HG03025 (cell line): ENCODE measurements at regions not wholly inside any gene's neighbourhood (a gene's known extent, or its start where the extent isn't known, plus 50 kb on each side); places are given as distances from the start of the nearest gene placed in this dataset.

Source experiments
- ATAC-seq: cut with Tn5 transposase; IDR thresholded peaks from one replicate; pipeline ENCODE4 v1.9.1; 2021; ENCODE audit warnings: mild to moderate bottlenecking, moderate library complexity; ENCODE audit not compliant: unreplicated experiment, low FRiP score

GRCh38 chr2:18907937-18908336 lies 318.6 kb upstream of the NT5C1B start:
- no peak for ATAC-seq

GRCh38 chr2:18907508-18907907 lies 318.1 kb upstream of the NT5C1B start:
- no peak for ATAC-seq

GRCh38 chr2:18903750-18904149 lies 314.4 kb upstream of the NT5C1B start:
- peak; percentile 99 for ATAC-seq

- no peak for ATAC-seq
Measured at GRCh38 chr2:18901242-18901641, 311.9 kb upstream of the NT5C1B start.

GRCh38 chr2:18900691-18901141 lies 311.3 kb upstream of the NT5C1B start:
- ATAC-seq: no peak

- ATAC-seq: no peak
Measured at GRCh38 chr2:18899725-18900124, 310.4 kb upstream of the NT5C1B start.

GRCh38 chr2:18898271-18898670 lies 308.9 kb upstream of the NT5C1B start:
- ATAC-seq: no peak

- no peak for ATAC-seq
Measured at GRCh38 chr2:18896125-18896764, 306.9 kb upstream of the NT5C1B start.

- ATAC-seq: peak; percentile 53
Measured at GRCh38 chr2:18891600-18892345, 302.4 kb upstream of the NT5C1B start.

GRCh38 chr2:18889565-18890332 lies 300.4 kb upstream of the NT5C1B start:
- ATAC-seq: no peak

- ATAC-seq: no peak
Measured at GRCh38 chr2:18885457-18885856, 296.1 kb upstream of the NT5C1B start.

GRCh38 chr2:18883616-18884456 lies 294.5 kb upstream of the NT5C1B start:
- no peak for ATAC-seq

- ATAC-seq: no peak
Measured at GRCh38 chr2:18871430-18871829, 282.1 kb upstream of the NT5C1B start.

- ATAC-seq: no peak
Measured at GRCh38 chr2:18870307-18870706, 280.9 kb upstream of the NT5C1B start.

GRCh38 chr2:18861951-18862350 lies 272.6 kb upstream of the NT5C1B start:
- no peak for ATAC-seq

GRCh38 chr2:18860179-18860578 lies 270.8 kb upstream of the NT5C1B start:
- no peak for ATAC-seq

- ATAC-seq: no peak
Measured at GRCh38 chr2:18856765-18857164, 267.4 kb upstream of the NT5C1B start.

GRCh38 chr2:18855027-18855426 lies 265.7 kb upstream of the NT5C1B start:
- ATAC-seq: no peak

- peak; percentile 97 for ATAC-seq
Measured at GRCh38 chr2:18849841-18850578, 260.6 kb upstream of the NT5C1B start.

GRCh38 chr2:18848646-18849045 lies 259.3 kb upstream of the NT5C1B start:
- ATAC-seq: no peak
